ENCODE measurements at regions not wholly inside any gene's neighbourhood (a gene's known extent, or its start where the extent isn't known, plus 50 kb on each side); places are given as distances from the start of the nearest gene placed in this dataset.

GRCh38 chr4:98747393-98748091 is 89.1 kb upstream of the TSPAN5 start:
- TF ChIP-seq CTCF (IDR thresholded peaks at IDR 0.05) (no peak), SIN3A (IDR thresholded peaks at IDR 0.05; ENCODE audit: borderline replicate concordance, insufficient read depth, low read depth, low read length) (no peak), POLR2AphosphoS5 (IDR thresholded peaks at IDR 0.05; ENCODE audit: low read depth, low read length) (no peak)

Measured in Panc1 (cell line).